Chondrocyte (in vitro differentiated cells): ENCODE measurements at regions not wholly inside any gene's neighbourhood (a gene's known extent, or its start where the extent isn't known, plus 50 kb on each side); places are given as distances from the start of the nearest gene placed in this dataset.

Source experiments
- DNase-seq: peaks from one replicate; pipeline ENCODE4 v3.0.0; 2021; ENCODE audit warnings: mixed read lengths, low spot score
- H3K27ac Mint-ChIP-seq: one replicate; pipeline ENCODE4 v1.8.0; 2021; ENCODE audit warnings: mild to moderate bottlenecking, moderate library complexity, mixed read lengths; ENCODE audit not compliant: unreplicated experiment
- H3K27me3 Mint-ChIP-seq: 2 replicates; pipeline ENCODE4 v1.8.0; 2021; ENCODE audit warnings: low read depth, mixed read lengths
- H3K36me3 Mint-ChIP-seq: 2 replicates; pipeline ENCODE4 v1.8.0; 2021; ENCODE audit warnings: low read depth, mixed read lengths
- H3K4me1 Mint-ChIP-seq: 2 replicates; pipeline ENCODE4 v1.8.0; 2021; ENCODE audit warnings: low read depth, mild to moderate bottlenecking, mixed read lengths
- H3K4me3 Mint-ChIP-seq: one replicate; pipeline ENCODE4 v1.8.0; 2021; ENCODE audit warnings: mild to moderate bottlenecking, moderate library complexity, mixed read lengths; ENCODE audit not compliant: unreplicated experiment
- H3K9me3 Mint-ChIP-seq: 2 replicates; pipeline ENCODE4 v1.8.0; 2021; ENCODE audit warnings: low read depth, mixed read lengths
- TF ChIP-seq, protein P1 (sequence below): fragments of 200-600 bp; sonication (generic); IDR thresholded peaks from 2 replicates; pipeline ENCODE4 v1.5.0; 2021; ENCODE audit warnings: antibody characterized with exemption, mild to moderate bottlenecking, moderate library complexity

DNA sequence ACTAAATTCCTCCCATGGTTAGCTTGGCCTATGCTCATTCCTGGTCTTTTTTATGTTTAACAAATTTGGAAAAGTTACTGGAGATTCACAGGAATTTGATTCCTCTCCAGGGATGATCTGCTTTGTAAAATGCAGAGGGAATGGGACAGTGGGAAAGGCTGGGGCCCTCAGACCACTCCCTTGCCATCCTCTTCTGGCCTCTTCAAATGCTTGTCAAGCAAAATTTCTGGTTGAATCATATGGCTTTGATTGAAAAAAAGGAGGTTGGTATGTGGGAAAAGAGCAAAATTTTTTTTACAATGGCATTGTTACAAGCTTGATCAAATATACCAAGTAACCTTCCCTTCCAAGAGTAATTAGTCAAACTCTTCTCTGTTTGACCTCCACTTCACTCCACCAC is 225.1 kb downstream of the PIK3R1 start:
- H3K9me3 Mint-ChIP-seq = no peaks in the 10 kb centered on the region
- peaks cover 17% of the 10 kb centered on the region for H3K4me1 Mint-ChIP-seq
- TF ChIP-seq, protein P1, sequence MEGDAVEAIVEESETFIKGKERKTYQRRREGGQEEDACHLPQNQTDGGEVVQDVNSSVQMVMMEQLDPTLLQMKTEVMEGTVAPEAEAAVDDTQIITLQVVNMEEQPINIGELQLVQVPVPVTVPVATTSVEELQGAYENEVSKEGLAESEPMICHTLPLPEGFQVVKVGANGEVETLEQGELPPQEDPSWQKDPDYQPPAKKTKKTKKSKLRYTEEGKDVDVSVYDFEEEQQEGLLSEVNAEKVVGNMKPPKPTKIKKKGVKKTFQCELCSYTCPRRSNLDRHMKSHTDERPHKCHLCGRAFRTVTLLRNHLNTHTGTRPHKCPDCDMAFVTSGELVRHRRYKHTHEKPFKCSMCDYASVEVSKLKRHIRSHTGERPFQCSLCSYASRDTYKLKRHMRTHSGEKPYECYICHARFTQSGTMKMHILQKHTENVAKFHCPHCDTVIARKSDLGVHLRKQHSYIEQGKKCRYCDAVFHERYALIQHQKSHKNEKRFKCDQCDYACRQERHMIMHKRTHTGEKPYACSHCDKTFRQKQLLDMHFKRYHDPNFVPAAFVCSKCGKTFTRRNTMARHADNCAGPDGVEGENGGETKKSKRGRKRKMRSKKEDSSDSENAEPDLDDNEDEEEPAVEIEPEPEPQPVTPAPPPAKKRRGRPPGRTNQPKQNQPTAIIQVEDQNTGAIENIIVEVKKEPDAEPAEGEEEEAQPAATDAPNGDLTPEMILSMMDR = no peak
- H3K27ac Mint-ChIP-seq = no peak overlapping the region
- no peak overlapping the region for H3K4me3 Mint-ChIP-seq
- H3K27me3 Mint-ChIP-seq = no peaks in the 10 kb centered on the region
- H3K36me3 Mint-ChIP-seq = no peaks in the 10 kb centered on the region
- no peak for DNase-seq

DNA sequence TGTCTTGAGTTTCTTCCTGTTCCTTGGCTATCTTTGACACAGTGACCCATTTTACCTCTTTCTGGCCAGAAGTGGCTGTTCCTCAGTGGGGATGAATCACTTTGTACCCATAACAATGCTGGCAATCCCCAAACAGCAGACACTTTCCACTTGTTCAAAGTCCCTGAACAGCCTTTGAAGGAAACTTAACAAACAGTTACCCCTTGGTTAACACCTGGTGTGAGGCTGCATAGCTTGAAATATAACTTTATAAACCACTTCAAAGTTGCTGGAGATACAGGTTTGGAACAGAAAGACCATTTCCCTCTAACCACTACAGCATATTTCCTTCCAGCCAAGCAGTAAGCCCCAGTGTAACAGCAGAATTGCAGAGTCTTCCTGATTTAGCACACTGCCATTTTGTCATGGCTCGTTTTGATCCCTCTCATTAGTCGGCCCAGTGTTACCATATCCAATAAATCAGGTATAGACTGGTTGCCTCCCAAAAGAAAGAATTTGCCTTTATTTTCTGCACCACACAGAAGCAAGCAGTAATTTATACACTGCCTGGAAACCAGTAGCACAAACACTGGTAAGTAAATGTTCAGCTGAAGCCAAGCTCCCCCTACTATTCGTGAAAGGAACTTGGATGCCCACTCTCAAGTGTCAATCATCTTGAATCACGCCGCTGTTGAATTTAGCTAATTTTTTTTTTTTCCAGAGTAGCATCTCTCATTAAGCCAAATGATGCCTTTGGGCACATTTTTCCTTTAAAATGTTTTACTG is 225.9 kb downstream of the PIK3R1 start:
- DNase-seq = no peak
- Mint-ChIP-seq H3K36me3 (no peaks in the 10 kb centered on the region), H3K4me1 (peaks cover 17% of the 10 kb centered on the region), H3K27me3 (no peaks in the 10 kb centered on the region), H3K27ac (no peak overlapping the region), H3K9me3 (no peaks in the 10 kb centered on the region), H3K4me3 (no peak overlapping the region)
- TF ChIP-seq, protein P1 = no peak

DNA sequence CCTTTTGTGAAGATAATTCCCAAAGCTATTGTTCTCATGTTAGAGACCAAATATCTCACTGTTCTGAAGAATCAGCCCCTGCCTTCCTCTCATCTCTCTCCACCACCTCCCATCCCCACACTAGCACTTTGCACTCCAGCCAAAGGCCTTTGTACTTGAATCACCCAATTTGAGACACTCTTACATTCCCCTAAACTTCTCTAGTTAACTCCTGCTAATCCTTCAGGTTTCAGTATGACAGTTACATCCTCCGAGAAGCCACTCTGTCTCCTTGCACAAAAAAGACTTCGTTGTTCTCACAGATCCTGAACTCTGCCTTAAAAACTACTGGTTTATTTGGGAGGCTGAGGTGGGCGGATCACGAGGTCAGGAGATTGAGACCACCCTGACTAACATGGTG is 227.5 kb downstream of the PIK3R1 start:
- Mint-ChIP-seq H3K36me3 (no peaks in the 10 kb centered on the region), H3K9me3 (no peaks in the 10 kb centered on the region)

DNA sequence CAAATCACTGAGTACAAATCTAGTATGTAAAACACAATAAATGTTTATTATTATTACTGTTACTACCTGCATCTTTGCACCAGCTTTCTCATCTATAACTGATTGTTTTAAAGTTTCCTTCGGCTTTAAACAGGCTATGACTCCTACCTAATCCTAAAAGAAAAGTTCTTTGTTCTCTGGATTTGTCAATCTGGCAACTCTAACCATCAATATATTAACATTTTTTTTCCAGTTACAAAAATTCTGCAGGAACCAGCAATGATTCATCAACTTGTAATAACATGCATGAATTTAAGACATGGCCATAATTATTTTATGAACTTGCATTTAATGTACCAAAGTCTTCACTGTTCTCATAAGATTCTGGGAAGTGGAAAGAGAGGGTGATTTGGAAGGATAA is 228.5 kb downstream of the PIK3R1 start:
- Mint-ChIP-seq H3K9me3 (no peaks in the 10 kb centered on the region), H3K36me3 (no peaks in the 10 kb centered on the region), H3K4me1 (peaks cover 14% of the 10 kb centered on the region), H3K27me3 (no peaks in the 10 kb centered on the region), H3K27ac (no peak overlapping the region), H3K4me3 (no peak overlapping the region)
- TF ChIP-seq, protein P1 = no peak
- no peak for DNase-seq

More for the DNA sequence above, 227.5 kb downstream of the PIK3R1 start:
- Mint-ChIP-seq H3K27ac (no peak overlapping the region), H3K4me3 (no peak overlapping the region), H3K27me3 (no peaks in the 10 kb centered on the region), H3K4me1 (peaks cover 17% of the 10 kb centered on the region)
- TF ChIP-seq, protein P1 = no peak
- DNase-seq = no peak

DNA sequence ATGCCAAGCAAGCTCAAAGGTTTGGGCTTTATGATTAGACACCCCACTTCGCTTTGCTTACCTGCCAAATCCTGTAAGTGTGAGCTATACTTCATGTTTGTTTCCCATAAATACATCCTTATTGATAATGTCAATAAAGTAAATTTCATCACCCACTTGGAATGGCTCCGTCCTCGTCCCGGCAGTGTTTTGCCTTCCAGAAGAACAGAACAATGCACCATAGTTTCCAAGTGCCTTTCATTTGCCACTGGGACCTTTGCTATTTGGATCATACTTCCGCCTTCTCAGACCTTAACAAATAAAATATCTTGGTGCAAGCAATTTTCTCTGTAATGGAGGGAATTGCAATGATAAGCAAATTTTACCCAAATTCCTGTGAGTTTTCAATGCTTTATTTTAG is 229.3 kb downstream of the PIK3R1 start:
- Mint-ChIP-seq H3K9me3 (no peaks in the 10 kb centered on the region), H3K27me3 (no peaks in the 10 kb centered on the region), H3K4me3 (no peak overlapping the region), H3K36me3 (no peaks in the 10 kb centered on the region), H3K27ac (no peak overlapping the region), H3K4me1 (peaks cover 18% of the 10 kb centered on the region)
- no peak for DNase-seq
- TF ChIP-seq, protein P1 = no peak
